ENCODE measurements at regions not wholly inside any gene's neighbourhood (a gene's known extent, or its start where the extent isn't known, plus 50 kb on each side); places are given as distances from the start of the nearest gene placed in this dataset.
"Not testable (repeated sequence)": the region's sequence is repeated elsewhere in the genome, so short reads cannot be mapped to it uniquely, and the experiment has no call there.

DNA sequence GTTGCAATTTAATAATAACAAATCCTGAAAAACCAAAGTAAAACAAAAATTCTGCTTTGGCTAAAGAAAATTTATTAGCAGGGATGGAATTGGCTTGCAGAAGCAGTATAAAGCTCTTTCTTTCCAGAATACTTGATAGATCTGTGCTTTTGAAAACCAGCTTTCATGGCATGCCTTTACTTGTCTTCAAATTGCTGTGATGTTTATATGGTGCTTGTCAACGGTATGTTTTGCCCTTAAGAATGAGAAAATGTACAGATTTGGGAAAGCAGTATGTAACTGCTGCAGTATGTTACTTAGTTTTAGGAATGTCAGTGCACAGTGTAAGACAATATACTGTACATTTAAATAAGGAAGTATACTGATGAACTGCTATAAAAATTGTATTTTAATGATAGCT lies 120.8 kb upstream of the PCDH20 start:
- H3K27ac ChIP-seq: no peak overlapping the region

DNA sequence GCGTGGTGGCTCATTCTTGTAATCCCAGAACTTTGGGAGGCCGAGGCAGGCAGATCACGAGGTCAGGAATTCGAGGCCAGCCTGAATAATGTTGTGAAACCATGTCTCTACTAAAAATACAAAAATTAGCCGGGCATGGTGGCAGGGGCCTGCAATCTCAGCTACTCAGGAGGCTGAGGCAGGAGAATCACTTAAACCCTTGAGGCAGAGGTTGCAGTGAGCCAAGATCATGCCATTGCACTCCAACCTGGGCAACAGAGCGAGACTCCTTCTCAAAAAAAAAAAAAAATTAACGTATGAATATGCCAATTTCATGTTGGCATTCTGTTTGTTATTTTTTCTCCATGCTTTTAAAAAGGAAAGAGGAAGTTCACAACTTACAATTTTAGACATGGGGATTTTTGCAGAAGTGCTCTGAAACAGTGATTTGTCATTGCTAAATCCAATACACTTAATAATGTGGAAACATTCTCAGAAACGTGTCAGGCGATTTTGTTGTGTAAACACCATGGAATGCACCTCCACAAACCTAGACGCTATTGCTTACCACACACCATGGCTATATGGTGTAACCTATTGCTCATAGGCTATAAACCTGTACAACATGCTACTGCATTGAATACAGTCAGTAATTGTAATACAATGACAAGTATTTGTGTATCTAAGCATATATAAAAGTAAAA lies 115.9 kb upstream of the PCDH20 start:
- H3K27ac ChIP-seq: no peak overlapping the region
- no peak for TF ChIP-seq CTCF (IDR thresholded peaks at IDR 0.05)
- no peak for TF ChIP-seq ZFX (IDR thresholded peaks at IDR 0.05; ENCODE audit: borderline replicate concordance)

More for the DNA sequence above, 120.8 kb upstream of the PCDH20 start:
- no peak for TF ChIP-seq ZFX (IDR thresholded peaks at IDR 0.05; ENCODE audit: borderline replicate concordance)
- TF ChIP-seq CTCF (IDR thresholded peaks at IDR 0.05): no peak

GRCh38 chr13:61519214-61519613 lies 103.6 kb upstream of the PCDH20 start:
- not testable (repeated sequence) for H3K27ac ChIP-seq

DNA sequence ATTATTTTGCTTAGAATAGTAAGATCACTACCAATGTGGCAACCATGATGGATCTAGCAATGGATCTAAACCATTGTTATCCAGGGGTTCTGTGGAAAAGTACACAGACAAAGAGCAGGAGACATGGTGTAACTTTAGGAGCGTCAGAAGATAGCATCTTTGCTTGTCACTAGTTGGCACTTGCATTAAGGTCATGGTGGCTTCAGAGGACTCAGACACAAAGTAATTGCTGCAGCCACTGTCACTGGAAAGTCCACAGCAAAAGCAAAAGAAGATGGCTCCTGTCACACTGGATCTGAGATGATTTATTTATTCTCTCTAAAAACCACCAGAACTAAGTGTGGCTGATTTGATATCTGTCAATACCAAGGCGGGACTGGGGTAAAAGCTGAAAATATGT lies 93.3 kb upstream of the PCDH20 start:
- H3K27ac ChIP-seq: no peak overlapping the region
- no peak for TF ChIP-seq CTCF (IDR thresholded peaks at IDR 0.05)
- no peak for TF ChIP-seq ZFX (IDR thresholded peaks at IDR 0.05; ENCODE audit: borderline replicate concordance)

GRCh38 chr13:61500176-61500575 lies 84.5 kb upstream of the PCDH20 start:
- no peak for TF ChIP-seq CTCF (IDR thresholded peaks at IDR 0.05)
- TF ChIP-seq ZFX (IDR thresholded peaks at IDR 0.05; ENCODE audit: borderline replicate concordance): no peak
- H3K27ac ChIP-seq: no peak overlapping the region

DNA sequence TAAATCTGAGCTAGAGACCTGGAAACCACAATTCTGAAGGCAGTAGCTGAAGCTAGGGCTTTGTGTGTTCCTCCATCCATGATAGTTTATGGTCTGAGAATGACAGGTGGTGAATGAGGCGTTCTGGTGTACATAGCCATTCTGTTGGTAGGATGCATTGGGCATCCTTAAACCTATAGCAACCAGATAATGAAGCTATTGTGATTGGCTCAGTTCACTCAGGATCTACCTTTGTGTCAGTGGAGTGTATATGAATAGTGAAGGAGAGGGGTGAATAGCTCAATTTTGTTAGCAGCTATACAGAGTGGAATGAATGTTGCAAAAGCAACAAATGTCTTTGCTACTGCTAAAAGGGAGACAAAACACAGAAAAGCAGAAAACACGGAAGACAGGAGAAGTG lies 80.0 kb upstream of the PCDH20 start:
- TF ChIP-seq ZFX (IDR thresholded peaks at IDR 0.05; ENCODE audit: borderline replicate concordance): no peak
- TF ChIP-seq CTCF (IDR thresholded peaks at IDR 0.05): no peak
- no peak overlapping the region for H3K27ac ChIP-seq

DNA sequence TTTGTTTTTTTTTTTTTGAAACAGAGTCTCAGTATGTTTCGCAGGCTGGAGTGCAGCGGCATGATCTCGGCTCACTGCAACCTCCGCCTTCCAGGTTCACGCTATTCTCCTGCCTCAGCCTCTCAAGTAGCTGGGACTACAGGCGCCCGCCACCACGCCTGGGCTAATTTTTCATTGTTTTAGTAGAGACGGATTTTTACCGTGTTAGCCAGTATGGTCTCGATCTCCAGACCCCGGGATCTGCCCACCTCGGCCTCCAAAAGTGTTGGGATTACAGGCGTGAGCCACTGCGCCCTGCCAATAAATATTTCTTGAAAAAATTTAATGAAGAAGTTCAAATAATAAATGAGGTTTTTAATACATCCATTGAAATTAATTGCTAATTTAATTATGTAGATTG lies 77.9 kb upstream of the PCDH20 start:
- H3K27ac ChIP-seq: not testable (repeated sequence)

GRCh38 chr13:61486496-61486895 lies 70.8 kb upstream of the PCDH20 start:
- TF ChIP-seq CTCF (IDR thresholded peaks at IDR 0.05) (no peak), ZFX (IDR thresholded peaks at IDR 0.05; ENCODE audit: borderline replicate concordance) (no peak)
- no peak overlapping the region for H3K27ac ChIP-seq

Measured in 22Rv1 (cell line).